ENCODE measurements at regions not wholly inside any gene's neighbourhood (a gene's known extent, or its start where the extent isn't known, plus 50 kb on each side); places are given as distances from the start of the nearest gene placed in this dataset.

- TF ChIP-seq CHD7 (IDR thresholded peaks at IDR 0.05; ENCODE audit: insufficient replicate concordance, low read length) (no peak), CHD1 (IDR thresholded peaks at IDR 0.05; ENCODE audit: low read depth, low read length) (no peak), POLR2AphosphoS5 (IDR thresholded peaks at IDR 0.05; ENCODE audit: low read depth, low read length) (no peak), YY1 (IDR thresholded peaks at IDR 0.05; ENCODE audit: low read depth, low read length) (no peak), EGR1 (IDR thresholded peaks at IDR 0.05; ENCODE audit: borderline replicate concordance, low read depth, low read length) (no peak), BRCA1 (IDR thresholded peaks at IDR 0.05; ENCODE audit: low read depth, low read length) (no peak), PHF8 (conservative IDR thresholded peaks at IDR 0.05; ENCODE audit: low read depth, low read length) (no peak), BACH1 (IDR thresholded peaks at IDR 0.05; ENCODE audit: low read length) (no peak), JUND (IDR thresholded peaks at IDR 0.05; ENCODE audit: low read length) (no peak), MAFK (IDR thresholded peaks at IDR 0.05; ENCODE audit: low read depth, low read length) (no peak), RBBP5 (IDR thresholded peaks at IDR 0.05; ENCODE audit: borderline replicate concordance, low read depth, low read length) (no peak)
Observed at GRCh38 chr5:6084376-6084775, 294.0 kb downstream of the MED10 start (continued).

Measured in H1 (cell line).